IMR-90 (cell line): ENCODE measurements at regions not wholly inside any gene's neighbourhood (a gene's known extent, or its start where the extent isn't known, plus 50 kb on each side); places are given as distances from the start of the nearest gene placed in this dataset.

ENCODE experiments used
- ATAC-seq: fragments of 200-7000 bp; cut with Tn5 transposase; 2 replicates; pipeline ENCODE4 v1.9.1; 2020; ENCODE audit warnings: low read depth, mild to moderate bottlenecking, moderate library complexity
- BruUV-seq: library from RNA; stranded (reverse); fragments of 400-500 nt; replicated peaks from 2 replicates; lab custom pipeline; 2021; lab: Mats Ljungman, UMichigan
- CTCF ChIA-PET: fragments of 300-600 bp; formaldehyde crosslinking; extraction: SDS; loops from one replicate; lab custom pipeline; 2021; ENCODE audit warnings: antibody characterized with exemption; lab: Yijun Ruan, JAX
- POLR2A ChIA-PET: fragments of 300-600 bp; sonication (Branson Sonifier 250); formaldehyde crosslinking; loops from one replicate; lab custom pipeline; 2022; ENCODE audit warnings: antibody characterized with exemption; ENCODE audit not compliant: unreplicated experiment; lab: Charles Lee
- DNase-seq: peaks from one replicate; pipeline ENCODE4 v3.0.0; 2013
- H2AFZ ChIP-seq: replicated peaks from 2 replicates; pipeline ENCODE3; 2013; ENCODE audit warnings: low read length, mild to moderate bottlenecking; ENCODE audit not compliant: poor library complexity
- H2AK5ac ChIP-seq: 2 replicates; pipeline ENCODE4 v1.6.1; 2013; ENCODE audit warnings: low read depth, low read length, inconsistent platforms
- H2AK9ac ChIP-seq: replicated peaks from 2 replicates; pipeline ENCODE3; 2013; ENCODE audit warnings: mild to moderate bottlenecking, low read depth, low read length, moderate library complexity; ENCODE audit not compliant: poor library complexity
- H2BK120ac ChIP-seq: 2 replicates; pipeline ENCODE4 v1.6.1; 2013; ENCODE audit warnings: low read depth, low read length, inconsistent platforms
- H2BK15ac ChIP-seq: 3 replicates; pipeline ENCODE4 v1.6.1; 2013; ENCODE audit warnings: low read depth, low read length, inconsistent platforms
- H2BK20ac ChIP-seq: 2 replicates; pipeline ENCODE4 v1.6.1; 2013; ENCODE audit warnings: low read depth, mild to moderate bottlenecking, inconsistent platforms, low read length, moderate library complexity
- H2BK5ac ChIP-seq: 2 replicates; pipeline ENCODE4 v1.6.1; 2013; ENCODE audit warnings: mild to moderate bottlenecking, low read depth, low read length, inconsistent platforms; ENCODE audit not compliant: poor library complexity, severe bottlenecking
- H3K14ac ChIP-seq: replicated peaks from 2 replicates; pipeline ENCODE4 v1.6.1; 2013; ENCODE audit warnings: low read depth, low read length, inconsistent platforms
- H3K18ac ChIP-seq: 2 replicates; pipeline ENCODE4 v1.6.1; 2013; ENCODE audit warnings: low read depth, low read length, control low read depth
- H3K23ac ChIP-seq: 2 replicates; pipeline ENCODE4 v1.6.1; 2013; ENCODE audit warnings: low read depth, low read length, inconsistent platforms
- H3K27ac ChIP-seq: 2 replicates; pipeline ENCODE4 v1.5.1; 2013; ENCODE audit warnings: mild to moderate bottlenecking, control low read depth, low read length; ENCODE audit not compliant: insufficient read depth
- H3K27me3 ChIP-seq: 2 replicates; pipeline ENCODE4 v1.6.1; 2013; ENCODE audit warnings: low read length; ENCODE audit not compliant: control insufficient read depth, insufficient read depth
- H3K36me3 ChIP-seq: 2 replicates; pipeline ENCODE4 v1.6.1; 2013; ENCODE audit warnings: low read length, mixed read lengths; ENCODE audit not compliant: control insufficient read depth, insufficient read depth
- H3K4ac ChIP-seq: 2 replicates; pipeline ENCODE4 v1.6.1; 2013; ENCODE audit warnings: low read depth, low read length, inconsistent platforms
- H3K4me1 ChIP-seq: 2 replicates; pipeline ENCODE4 v1.6.1; 2013; ENCODE audit warnings: low read length, mixed read lengths; ENCODE audit not compliant: control insufficient read depth, insufficient read depth
- H3K4me2 ChIP-seq: 2 replicates; pipeline ENCODE4 v1.6.1; 2013; ENCODE audit warnings: low read depth, mild to moderate bottlenecking, control low read depth, low read length, moderate library complexity
- H3K4me3 ChIP-seq: 2 replicates; pipeline ENCODE4 v1.5.1; 2013; ENCODE audit warnings: low read depth, mild to moderate bottlenecking, control low read depth, low read length, moderate library complexity; ENCODE audit not compliant: insufficient read depth
- H3K56ac ChIP-seq: 2 replicates; pipeline ENCODE4 v1.6.1; 2013; ENCODE audit warnings: low read length, inconsistent platforms; ENCODE audit not compliant: insufficient read depth; ENCODE audit errors: extremely low read depth
- H3K79me1 ChIP-seq, 2 experiments: 2 replicates each; pipeline ENCODE4 v1.6.1; 2013; ENCODE audit warnings: low read length in 2 of 2, inconsistent platforms in 1 of 2, low read depth in 1 of 2
- H3K9ac ChIP-seq: 2 replicates; pipeline ENCODE4 v1.6.1; 2013; ENCODE audit warnings: low read depth, low read length, control low read depth
- H3K9me1 ChIP-seq: 2 replicates; pipeline ENCODE4 v1.6.1; 2013; ENCODE audit warnings: low read length, inconsistent platforms; ENCODE audit not compliant: insufficient read depth
- H3K9me3 ChIP-seq: 2 replicates; pipeline ENCODE4 v1.6.1; 2013; ENCODE audit warnings: low read length; ENCODE audit not compliant: control insufficient read depth, insufficient read depth
- H4K20me1 ChIP-seq: 2 replicates; pipeline ENCODE4 v1.6.1; 2013; ENCODE audit warnings: low read length, inconsistent platforms; ENCODE audit not compliant: insufficient read depth
- H4K5ac ChIP-seq: 2 replicates; pipeline ENCODE4 v1.6.1; 2013; ENCODE audit warnings: mild to moderate bottlenecking, low read depth, low read length, control low read depth
- H4K8ac ChIP-seq, 2 experiments: 2 replicates each; pipeline ENCODE4 v1.6.1; 2013; ENCODE audit warnings: low read depth in 2 of 2, low read length in 2 of 2, control low read depth in 1 of 2, inconsistent platforms in 1 of 2
- H4K91ac ChIP-seq: 2 replicates; pipeline ENCODE4 v1.6.1; 2013; ENCODE audit warnings: low read depth, low read length, inconsistent platforms; ENCODE audit not compliant: insufficient read depth
- MAFK ChIP-seq: IDR thresholded peaks from 2 replicates; pipeline ENCODE4 v1.6.1; 2012; ENCODE audit warnings: low read depth, low read length, improper control_type of control experiment
- SMC3 ChIP-seq: fragments of 150-350 bp; IDR thresholded peaks from 2 replicates; pipeline ENCODE4 v1.6.1; 2016; ENCODE audit warnings: low read depth, mild to moderate bottlenecking, antibody characterized with exemption, low read length, moderate library complexity
- WGBS, 2 experiments: methylation state at CpG; one replicate each; pipeline versions ENCODE4 v1.1.5 to v1.1.7; 2013; ENCODE audit warnings: missing lambda C conversion rate in 2 of 2; ENCODE audit not compliant: insufficient read length in 1 of 2; ENCODE audit errors: extremely low coverage in 2 of 2; 5-methylcytosine and 5-hydroxymethylcytosine counted together
- dilution Hi-C: fragments of 300-500 bp; cut with HindIII; formaldehyde crosslinking; loops from one replicate; pipeline ENCODE4 v1.14.3; 2018; ENCODE audit warnings: low sequenced_read_pairs; ENCODE audit not compliant: unreplicated experiment
- in situ Hi-C: fragments of 300-500 bp; cut with MboI; formaldehyde crosslinking; loops from 3 replicates; pipeline ENCODE4 v1.14.3; 2019; ENCODE audit warnings: low sequenced_read_pairs, inconsistent platforms, mixed read lengths
- intact Hi-C: fragments of 100-400 bp; cut with micrococcal nuclease; formaldehyde crosslinking; loops from 2 replicates; pipeline ENCODE4 v1.10.0; 2022

- POLR2A ChIA-PET, result no interaction called here
- peaks cover 43% of the 10 kb centered on the region for H3K9me3 ChIP-seq
- no TSS peak for BruUV-seq
Measured at GRCh38 chr18:77341527-77342325, 92.1 kb downstream of the GALR1 start.

More at GRCh38 chr18:77341527-77342325, 92.1 kb downstream of the GALR1 start:
- Histone ChIP-seq H4K91ac (no peak overlapping the region), H2AK9ac (no peak overlapping the region), H3K27me3 (no peaks in the 10 kb centered on the region), H3K18ac (no peak overlapping the region), H4K8ac (no peak overlapping the region), H3K23ac (no peak overlapping the region), H3K36me3 (no peaks in the 10 kb centered on the region), H3K4me1 (no peaks in the 10 kb centered on the region), H2BK5ac (no peak overlapping the region), H4K20me1 (no peaks in the 10 kb centered on the region), H4K5ac (no peak overlapping the region), H2AFZ (no peak overlapping the region), H3K56ac (no peak overlapping the region), H2AK5ac (no peak overlapping the region), H3K4ac (no peak overlapping the region), H3K4me2 (no peak overlapping the region), H3K27ac (no peak overlapping the region), H3K9me1 (no peaks in the 10 kb centered on the region), H3K9ac (no peak overlapping the region), H2BK120ac (no peak overlapping the region), H3K4me3 (no peak overlapping the region), H3K14ac (no peak overlapping the region), H2BK20ac (no peak overlapping the region), H2BK15ac (no peak overlapping the region), H3K79me1 (no peaks in the 10 kb centered on the region)
- in situ Hi-C loops, result no loop called here
- no peak for TF ChIP-seq SMC3
- no peak for TF ChIP-seq MAFK
- ATAC-seq, result no peak
- dilution Hi-C loops, result no loop called here
- no peak for DNase-seq
- intact Hi-C loops, result no loop called here
- WGBS, 2 experiments, result 17% methylated on average over 2 of the region's 17 CpGs; no CpG with 5 or more reads in 1 of the 2 experiments
- CTCF ChIA-PET, result no interaction called here
